Neuronal stem cell (in vitro differentiated cells): ENCODE measurements at regions not wholly inside any gene's neighbourhood (a gene's known extent, or its start where the extent isn't known, plus 50 kb on each side); places are given as distances from the start of the nearest gene placed in this dataset.

ENCODE experiments used
- DNase-seq: peaks from one replicate; pipeline ENCODE4 v3.0.0-alpha.2; 2013; ENCODE audit warnings: low spot score
- H2AFZ ChIP-seq: one replicate; pipeline ENCODE4 v1.6.1; 2013; ENCODE audit warnings: mild to moderate bottlenecking, low read length, inconsistent platforms
- H2AK5ac ChIP-seq: 2 replicates; pipeline ENCODE4 v1.6.1; 2013; ENCODE audit warnings: low read depth, mild to moderate bottlenecking, inconsistent platforms, low read length, moderate library complexity, mixed read lengths
- H2BK120ac ChIP-seq: 2 replicates; pipeline ENCODE4 v1.6.1; 2013; ENCODE audit warnings: low read depth, mild to moderate bottlenecking, inconsistent platforms, low read length, moderate library complexity, mixed read lengths
- H2BK12ac ChIP-seq: one replicate; pipeline ENCODE4 v1.6.1; 2013; ENCODE audit warnings: low read length, inconsistent platforms
- H2BK15ac ChIP-seq: 2 replicates; pipeline ENCODE4 v1.6.1; 2013; ENCODE audit warnings: mild to moderate bottlenecking, low read length, inconsistent platforms, mixed read lengths
- H2BK5ac ChIP-seq: one replicate; pipeline ENCODE4 v1.6.1; 2013; ENCODE audit warnings: inconsistent platforms, mild to moderate bottlenecking, low read length, moderate library complexity
- H3K14ac ChIP-seq: one replicate; pipeline ENCODE4 v1.6.1; 2013; ENCODE audit warnings: low read length, inconsistent platforms
- H3K18ac ChIP-seq: 2 replicates; pipeline ENCODE4 v1.6.1; 2013; ENCODE audit warnings: low read length, inconsistent platforms
- H3K23ac ChIP-seq: 2 replicates; pipeline ENCODE4 v1.6.1; 2013; ENCODE audit warnings: low read depth, mild to moderate bottlenecking, mixed read lengths, low read length, inconsistent platforms; ENCODE audit not compliant: poor library complexity
- H3K27ac ChIP-seq: replicated peaks from 3 replicates; pipeline ENCODE4 v1.5.1; 2013; ENCODE audit warnings: low read length, inconsistent platforms
- H3K27me3 ChIP-seq, 3 experiments: 2 replicates each; pipeline ENCODE4 v1.6.1; 2013; ENCODE audit warnings: low read length in 3 of 3, mild to moderate bottlenecking in 2 of 3, inconsistent platforms in 1 of 3, low read depth in 1 of 3, mixed read lengths in 1 of 3, moderate library complexity in 1 of 3; ENCODE audit not compliant: control insufficient read depth in 3 of 3, insufficient read depth in 3 of 3
- H3K36me3 ChIP-seq, 2 donors: replicated peaks in 1 of 2; 2 replicates each; pipeline ENCODE4 v1.6.1; 2013; ENCODE audit warnings: low read length in 2 of 2; ENCODE audit not compliant: control insufficient read depth in 2 of 2, insufficient read depth in 2 of 2
- H3K4ac ChIP-seq: 2 replicates; pipeline ENCODE4 v1.6.1; 2013; ENCODE audit warnings: inconsistent platforms, mild to moderate bottlenecking, low read length, moderate library complexity
- H3K4me1 ChIP-seq, 2 donors: 1 replicate in 1 of 2; 2 replicates in 1 of 2; pipeline ENCODE4 v1.6.1; 2013; ENCODE audit warnings: low read length in 2 of 2, low read depth in 1 of 2; ENCODE audit not compliant: control insufficient read depth in 2 of 2, insufficient read depth in 1 of 2
- H3K4me2 ChIP-seq: one replicate; pipeline ENCODE4 v1.6.1; 2013; ENCODE audit warnings: mild to moderate bottlenecking, low read length, inconsistent platforms; ENCODE audit not compliant: insufficient read depth, poor library complexity, severe bottlenecking
- H3K4me3 ChIP-seq, 2 donors: 2 replicates each; pipeline ENCODE4 v1.5.1; 2013; ENCODE audit warnings: low read length in 2 of 2, mild to moderate bottlenecking in 2 of 2, inconsistent platforms in 1 of 2, moderate library complexity in 1 of 2
- H3K79me1 ChIP-seq: one replicate; pipeline ENCODE4 v1.6.1; 2013; ENCODE audit warnings: low read depth, mild to moderate bottlenecking, inconsistent platforms, low read length, moderate library complexity
- H3K9ac ChIP-seq: one replicate; pipeline ENCODE4 v1.6.1; 2013; ENCODE audit warnings: mild to moderate bottlenecking, low read depth, low read length, inconsistent platforms; ENCODE audit not compliant: poor library complexity
- H3K9me3 ChIP-seq, 2 donors: replicated peaks in 1 of 2; 2 replicates each; pipeline versions ENCODE3 to v1.6.1; 2013; ENCODE audit warnings: low read length in 2 of 2, mild to moderate bottlenecking in 2 of 2, inconsistent platforms in 1 of 2, low read depth in 1 of 2, mixed read lengths in 1 of 2, moderate library complexity in 1 of 2; ENCODE audit not compliant: control insufficient read depth in 2 of 2, insufficient read depth in 1 of 2
- H4K8ac ChIP-seq: one replicate; pipeline ENCODE4 v1.6.1; 2013; ENCODE audit warnings: low read depth, mild to moderate bottlenecking, inconsistent platforms, low read length, moderate library complexity
- H4K91ac ChIP-seq: one replicate; pipeline ENCODE4 v1.6.1; 2013; ENCODE audit warnings: low read length, low read depth, mild to moderate bottlenecking, inconsistent platforms; ENCODE audit not compliant: poor library complexity
- WGBS, 2 donors: extraction: QIAGEN DNeasy Blood & Tissue Kit; methylation state at CpG; one replicate each; pipeline ENCODE4 v1.1.7; 2013; ENCODE audit warnings: missing lambda C conversion rate in 2 of 2, mixed read lengths in 1 of 2; ENCODE audit not compliant: insufficient read length in 2 of 2, insufficient replicate concordance in 1 of 2; ENCODE audit errors: extremely low coverage in 2 of 2; 5-methylcytosine and 5-hydroxymethylcytosine counted together

DNA sequence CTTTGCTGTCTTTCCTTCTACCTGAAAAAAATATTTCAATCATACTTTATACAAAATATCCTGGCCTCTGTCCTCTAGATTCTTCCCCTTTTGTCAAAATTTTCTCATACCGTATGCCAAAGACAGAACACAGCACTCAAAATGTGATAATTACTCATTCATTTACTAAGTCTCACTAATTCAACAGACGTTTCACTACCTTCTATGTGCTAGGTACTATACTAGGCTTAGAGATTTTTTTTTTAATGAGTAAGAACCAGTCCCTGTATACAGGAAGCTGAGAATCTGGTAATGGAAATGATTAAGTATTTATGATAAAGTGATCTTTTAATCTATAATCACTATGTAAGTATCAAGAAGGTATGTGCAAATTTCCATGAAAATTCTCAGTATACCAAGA, 128.0 kb downstream of the ELAPOR2 start:
- Histone ChIP-seq H3K79me1 (no peaks in the 10 kb centered on the region), H3K4me1 (no peaks in the 10 kb centered on the region), H3K14ac (no peak overlapping the region), H3K4me3 (no peak overlapping the region), H2BK15ac (no peak overlapping the region), H2AFZ (no peak overlapping the region), H3K9me3 (no peaks in the 10 kb centered on the region), H3K23ac (no peak overlapping the region), H4K91ac (no peak overlapping the region), H3K18ac (no peak overlapping the region), H4K8ac (no peak overlapping the region), H3K36me3 (peaks cover 0 to 13% of the 10 kb centered on the region in 2 donors), H3K27ac (no peak overlapping the region), H2AK5ac (no peak overlapping the region), H2BK120ac (no peak overlapping the region), H3K9ac (no peak overlapping the region), H2BK12ac (no peak overlapping the region), H3K4ac (no peak overlapping the region), H3K4me2 (no peak overlapping the region), H3K27me3 (no peaks in the 10 kb centered on the region), H2BK5ac (no peak overlapping the region)
- no CpG with 5 or more reads among the region's 2 CpGs for WGBS, 2 donors
- no peak for DNase-seq

DNA sequence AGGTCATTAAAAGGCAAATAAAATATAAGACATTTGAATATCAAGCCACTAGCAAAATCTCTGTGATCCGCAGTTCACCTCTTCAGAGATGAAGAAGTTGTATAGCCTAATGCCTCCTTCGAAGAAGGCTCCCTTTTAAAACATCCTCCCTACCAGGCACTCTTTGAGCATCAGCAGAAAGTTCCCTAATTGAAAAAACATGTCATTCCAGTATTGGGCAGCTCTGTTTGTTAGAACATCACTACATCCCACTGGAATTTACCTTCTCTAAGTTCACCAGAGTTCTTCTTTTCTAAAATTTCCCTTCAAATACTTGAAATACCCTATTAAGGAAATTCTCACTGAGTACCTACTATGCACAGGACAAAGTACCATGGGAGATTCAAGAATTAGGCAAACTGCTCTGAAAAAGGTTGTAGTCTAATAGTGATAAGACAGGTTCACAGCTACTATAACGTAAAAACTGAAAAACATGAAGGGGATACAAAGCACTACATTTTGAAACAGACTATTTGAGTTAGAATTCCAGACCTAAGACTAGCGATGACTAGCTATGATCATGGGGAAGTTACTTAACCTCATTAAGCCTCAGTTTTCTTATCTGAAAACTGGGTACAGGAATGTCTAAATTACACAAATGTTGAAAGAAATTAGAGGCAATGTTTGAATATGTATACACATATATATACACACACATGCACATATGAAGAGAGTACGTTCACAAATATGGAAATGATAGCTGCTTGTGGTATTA, 128.7 kb downstream of the ELAPOR2 start:
- no peak overlapping the region for H3K27ac ChIP-seq
- H3K18ac ChIP-seq: no peak overlapping the region
- no peak for DNase-seq
- WGBS, 2 donors: no CpG with 5 or more reads among the region's 5 CpGs
- H2AK5ac ChIP-seq: no peak overlapping the region
- no peak overlapping the region for H3K23ac ChIP-seq
- no peak overlapping the region for H4K8ac ChIP-seq
- no peaks in the 10 kb centered on the region for H3K4me1 ChIP-seq
- no peak overlapping the region for H3K4ac ChIP-seq
- no peak overlapping the region for H2AFZ ChIP-seq
- no peak overlapping the region for H3K4me3 ChIP-seq
- no peak overlapping the region for H3K9ac ChIP-seq
- H2BK12ac ChIP-seq: no peak overlapping the region
- H3K14ac ChIP-seq: no peak overlapping the region
- no peaks in the 10 kb centered on the region for H3K9me3 ChIP-seq
- peaks cover 0 to 13% of the 10 kb centered on the region in 2 donors for H3K36me3 ChIP-seq
- no peaks in the 10 kb centered on the region for H3K79me1 ChIP-seq
- H2BK120ac ChIP-seq: no peak overlapping the region
- no peaks in the 10 kb centered on the region for H3K27me3 ChIP-seq
- H4K91ac ChIP-seq: no peak overlapping the region
- H3K4me2 ChIP-seq: no peak overlapping the region
- H2BK5ac ChIP-seq: no peak overlapping the region
- H2BK15ac ChIP-seq: no peak overlapping the region

- Histone ChIP-seq H3K79me1 (no peaks in the 10 kb centered on the region), H4K8ac (no peak overlapping the region), H3K14ac (no peak overlapping the region), H2BK12ac (no peak overlapping the region), H2BK120ac (no peak overlapping the region), H2AFZ (no peak overlapping the region), H3K4me2 (no peak overlapping the region), H2BK15ac (no peak overlapping the region), H2BK5ac (no peak overlapping the region), H3K18ac (no peak overlapping the region), H3K27ac (no peak overlapping the region), H3K23ac (no peak overlapping the region), H3K4me1 (no peaks in the 10 kb centered on the region), H3K4me3 (no peak overlapping the region), H2AK5ac (no peak overlapping the region), H3K9ac (no peak overlapping the region), H3K4ac (no peak overlapping the region), H3K9me3 (no peaks in the 10 kb centered on the region), H3K36me3 (peaks cover 4 to 24% of the 10 kb centered on the region in 2 donors), H3K27me3 (no peaks in the 10 kb centered on the region), H4K91ac (no peak overlapping the region)
- no peak for DNase-seq
- no CpG with 5 or more reads among the region's 4 CpGs for WGBS, 2 donors
These were observed 130.0 kb downstream of the ELAPOR2 start for GRCh38 chr7:86929293-86930109.

GRCh38 chr7:86928308-86928707, 131.1 kb downstream of the ELAPOR2 start:
- no peak overlapping the region for H3K9ac ChIP-seq
- peaks cover 4 to 32% of the 10 kb centered on the region in 2 donors for H3K36me3 ChIP-seq
- H2BK5ac ChIP-seq: no peak overlapping the region
- H3K4me2 ChIP-seq: no peak overlapping the region
- H3K79me1 ChIP-seq: no peaks in the 10 kb centered on the region
- no peak overlapping the region for H2BK15ac ChIP-seq
- no CpG with 5 or more reads among the region's 3 CpGs for WGBS, 2 donors
- H4K91ac ChIP-seq: no peak overlapping the region
- no peaks in the 10 kb centered on the region for H3K9me3 ChIP-seq
- H3K23ac ChIP-seq: no peak overlapping the region
- no peak overlapping the region for H2AFZ ChIP-seq
- no peak overlapping the region for H3K4me3 ChIP-seq
- H2BK120ac ChIP-seq: no peak overlapping the region
- H3K14ac ChIP-seq: no peak overlapping the region
- H3K4me1 ChIP-seq: no peaks in the 10 kb centered on the region
- no peak overlapping the region for H3K4ac ChIP-seq
- no peaks in the 10 kb centered on the region for H3K27me3 ChIP-seq
- no peak overlapping the region for H3K27ac ChIP-seq
- H3K18ac ChIP-seq: no peak overlapping the region
- DNase-seq: no peak
- no peak overlapping the region for H2BK12ac ChIP-seq
- H4K8ac ChIP-seq: no peak overlapping the region
- no peak overlapping the region for H2AK5ac ChIP-seq
